Stomach (tissue), 8 donors: ENCODE measurements at regions not wholly inside any gene's neighbourhood (a gene's known extent, or its start where the extent isn't known, plus 50 kb on each side); places are given as distances from the start of the nearest gene placed in this dataset.

Source experiments
- DNase-seq, 2 donors: peaks; one replicate each; pipeline versions ENCODE4 v3.0.0 to v3.0.0-alpha.2; 2013 to 2019
- H3K27ac ChIP-seq, 5 donors: fragments of 200-600 bp in 4 of 5; sonication (generic) in 4 of 5; one replicate each; pipeline ENCODE4 v1.5.1; 2013 to 2019; ENCODE audit warnings: mild to moderate bottlenecking in 1 of 5, moderate library complexity in 1 of 5
- H3K27me3 ChIP-seq, 3 donors: fragments of 200-600 bp; sonication (generic); one replicate each; pipeline ENCODE4 v1.5.1; 2017 to 2019; ENCODE audit warnings: mixed run types in 1 of 3
- H3K36me3 ChIP-seq, 4 donors: fragments of 200-600 bp; sonication (generic); 1 replicate in 3 of 4; 2 replicates in 1 of 4; pipeline ENCODE4 v1.5.1; 2016 to 2019
- H3K4me1 ChIP-seq, 4 donors: fragments of 200-600 bp; sonication (generic); one replicate each; pipeline ENCODE4 v1.5.1; 2016 to 2019
- H3K4me3 ChIP-seq, 4 donors: fragments of 200-600 bp; sonication (generic) in 3 of 4; one replicate each; pipeline ENCODE4 v1.5.1; 2016 to 2019; ENCODE audit warnings: mild to moderate bottlenecking in 1 of 4
- H3K9me3 ChIP-seq, 4 donors: fragments of 200-600 bp; sonication (generic); one replicate each; pipeline ENCODE4 v1.5.1; 2016 to 2019
- EP300 ChIP-seq: sonication (generic); formaldehyde crosslinking; IDR thresholded peaks from one replicate; pipeline ENCODE4 v1.6.1; 2017; ENCODE audit warnings: antibody characterized with exemption
- POLR2A ChIP-seq, 4 donors: fragments of 450-650 bp; IDR thresholded peaks; one replicate each; pipeline ENCODE4 v1.6.1; 2016; ENCODE audit warnings: antibody characterized with exemption in 4 of 4, control low read depth in 2 of 4, mild to moderate bottlenecking in 1 of 4, moderate library complexity in 1 of 4
- POLR2AphosphoS5 ChIP-seq, 3 donors: sonication (generic); formaldehyde crosslinking; IDR thresholded peaks; one replicate each; pipeline ENCODE4 v1.6.1; 2016; ENCODE audit warnings: antibody characterized with exemption in 3 of 3
- WGBS, 5 donors: extraction: QIAGEN DNeasy Blood & Tissue Kit in 3 of 5; methylation state at CpG; one replicate each; pipeline versions ENCODE4 v1.1.5 to v1.1.7; 2013 to 2018; 5-methylcytosine and 5-hydroxymethylcytosine counted together
- intact Hi-C: fragments of 100-400 bp; cut with DNase I; formaldehyde crosslinking; loops from one replicate; pipeline ENCODE4 v1.15.1; 2023; ENCODE audit warnings: low total_unique reads
- TF ChIP-seq, protein P1 (sequence below), 7 experiments: fragments of 450-650 bp in 4 of 7; fragments of 200-600 bp in 3 of 7; sonication (generic) in 3 of 7; IDR thresholded peaks; one replicate each; pipeline ENCODE4 v1.5.1; 2016 to 2019; ENCODE audit warnings: antibody characterized with exemption in 7 of 7, control low read depth in 2 of 7, mild to moderate bottlenecking in 1 of 7
- donor health status: healthy with polysubstance abuse.
- donor health status: Bipolar disorder and iron deficiency.
- donor health status: healthy.

- DNase-seq: no peak
- 77 to 90% (median 80%) methylated on average over 2 of the region's 2 CpGs for whole genome bisulfite sequencing, 5 donors
- TF ChIP-seq, protein P1, sequence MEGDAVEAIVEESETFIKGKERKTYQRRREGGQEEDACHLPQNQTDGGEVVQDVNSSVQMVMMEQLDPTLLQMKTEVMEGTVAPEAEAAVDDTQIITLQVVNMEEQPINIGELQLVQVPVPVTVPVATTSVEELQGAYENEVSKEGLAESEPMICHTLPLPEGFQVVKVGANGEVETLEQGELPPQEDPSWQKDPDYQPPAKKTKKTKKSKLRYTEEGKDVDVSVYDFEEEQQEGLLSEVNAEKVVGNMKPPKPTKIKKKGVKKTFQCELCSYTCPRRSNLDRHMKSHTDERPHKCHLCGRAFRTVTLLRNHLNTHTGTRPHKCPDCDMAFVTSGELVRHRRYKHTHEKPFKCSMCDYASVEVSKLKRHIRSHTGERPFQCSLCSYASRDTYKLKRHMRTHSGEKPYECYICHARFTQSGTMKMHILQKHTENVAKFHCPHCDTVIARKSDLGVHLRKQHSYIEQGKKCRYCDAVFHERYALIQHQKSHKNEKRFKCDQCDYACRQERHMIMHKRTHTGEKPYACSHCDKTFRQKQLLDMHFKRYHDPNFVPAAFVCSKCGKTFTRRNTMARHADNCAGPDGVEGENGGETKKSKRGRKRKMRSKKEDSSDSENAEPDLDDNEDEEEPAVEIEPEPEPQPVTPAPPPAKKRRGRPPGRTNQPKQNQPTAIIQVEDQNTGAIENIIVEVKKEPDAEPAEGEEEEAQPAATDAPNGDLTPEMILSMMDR (IDR thresholded peaks at IDR 0.05): no peak
- TF ChIP-seq POLR2AphosphoS5 (IDR thresholded peaks at IDR 0.05) (no peak), POLR2A (IDR thresholded peaks at IDR 0.05) (no peak), EP300 (no peak)
- Histone ChIP-seq H3K4me1 (no peaks in the 10 kb centered on the region), H3K27me3 (no peaks in the 10 kb centered on the region), H3K36me3 (no peaks in the 10 kb centered on the region), H3K4me3 (no peak overlapping the region), H3K9me3 (peaks cover 0 to 11% (median 3%) of the 10 kb centered on the region in 4 donors), H3K27ac (no peak overlapping the region)
- intact Hi-C loops: no loop called here
Measured at GRCh38 chrX:127782904-127783303, 269.3 kb downstream of the ACTRT1 start.

GRCh38 chrX:127764674-127765073 is 287.5 kb downstream of the ACTRT1 start:
- Histone ChIP-seq H3K27me3 (no peaks in the 10 kb centered on the region), H3K9me3 (peaks cover 0 to under 1% (median under 1%) of the 10 kb centered on the region in 4 donors), H3K4me1 (no peaks in the 10 kb centered on the region), H3K36me3 (no peaks in the 10 kb centered on the region), H3K4me3 (no peak overlapping the region), H3K27ac (no peak overlapping the region)
- no peak for DNase-seq
- intact Hi-C loops: no loop called here
- WGBS, 5 donors: 69 to 100% (median 86%) methylated on average over 1 to 3 of the region's 3 CpGs
- TF ChIP-seq, protein P1 (IDR thresholded peaks at IDR 0.05): no peak
- no peak for TF ChIP-seq POLR2A (IDR thresholded peaks at IDR 0.05)
- no peak for TF ChIP-seq POLR2AphosphoS5 (IDR thresholded peaks at IDR 0.05)
- TF ChIP-seq EP300: no peak

DNA sequence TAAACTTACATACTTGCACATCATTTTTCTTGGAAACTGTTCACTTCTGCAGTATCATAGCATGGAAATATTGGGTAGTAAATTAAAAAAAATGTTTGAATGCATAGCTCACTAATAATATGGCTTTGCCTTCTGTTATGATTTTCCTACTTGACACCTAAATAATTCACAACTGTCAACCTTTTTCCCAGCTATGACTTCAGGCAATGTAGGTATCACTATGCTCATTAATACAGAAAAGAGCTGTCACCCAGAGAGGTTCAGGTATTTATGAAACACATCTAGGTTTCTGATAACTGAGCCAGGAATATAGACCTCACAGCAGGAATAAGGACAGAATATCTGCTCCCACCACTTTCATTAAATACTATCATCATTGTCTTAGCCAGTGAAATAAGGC is 289.5 kb downstream of the ACTRT1 start:
- intact Hi-C loops: no loop called here
- DNase-seq: no peak
- H3K4me3 ChIP-seq: no peak overlapping the region

GRCh38 chrX:127732709-127733108 is 319.5 kb downstream of the ACTRT1 start:
- Histone ChIP-seq H3K9me3 (no peaks in the 10 kb centered on the region), H3K27me3 (no peaks in the 10 kb centered on the region), H3K36me3 (no peaks in the 10 kb centered on the region), H3K4me1 (no peaks in the 10 kb centered on the region), H3K4me3 (no peak overlapping the region), H3K27ac (no peak overlapping the region)
- TF ChIP-seq EP300 (no peak), POLR2A (IDR thresholded peaks at IDR 0.05) (no peak), POLR2AphosphoS5 (IDR thresholded peaks at IDR 0.05) (no peak)
- TF ChIP-seq, protein P1 (IDR thresholded peaks at IDR 0.05): no peak
- DNase-seq: no peak
- intact Hi-C loops: no loop called here

More for the DNA sequence above, 289.5 kb downstream of the ACTRT1 start:
- TF ChIP-seq POLR2AphosphoS5 (IDR thresholded peaks at IDR 0.05) (no peak), POLR2A (IDR thresholded peaks at IDR 0.05) (no peak), EP300 (no peak)
- TF ChIP-seq, protein P1 (IDR thresholded peaks at IDR 0.05): no peak
- Histone ChIP-seq H3K36me3 (no peaks in the 10 kb centered on the region), H3K27me3 (no peaks in the 10 kb centered on the region), H3K9me3 (no peaks in the 10 kb centered on the region), H3K27ac (no peak overlapping the region), H3K4me1 (no peaks in the 10 kb centered on the region)
